Activated naive CD4-positive, alpha-beta T cell treated with anti-CD3 and anti-CD28 coated beads, Interleukin-2, amount 50 U/mL, for 24 hours (primary cell): ENCODE measurements at regions not wholly inside any gene's neighbourhood (a gene's known extent, or its start where the extent isn't known, plus 50 kb on each side); places are given as distances from the start of the nearest gene placed in this dataset.
"Not testable (repeated sequence)": the region's sequence is repeated elsewhere in the genome, so short reads cannot be mapped to it uniquely, and the experiment has no call there.

Experiments
- H3K27ac Mint-ChIP-seq: one replicate; pipeline ENCODE4 v1.8.0; 2021; ENCODE audit warnings: mild to moderate bottlenecking, mixed read lengths
- H3K27me3 Mint-ChIP-seq: one replicate; pipeline ENCODE4 v1.8.0; 2021; ENCODE audit warnings: mixed read lengths
- H3K36me3 Mint-ChIP-seq: one replicate; pipeline ENCODE4 v1.8.0; 2021; ENCODE audit warnings: mixed read lengths
- H3K4me1 Mint-ChIP-seq: one replicate; pipeline ENCODE4 v1.8.0; 2021; ENCODE audit warnings: mixed read lengths
- H3K4me3 Mint-ChIP-seq: one replicate; pipeline ENCODE4 v1.8.0; 2021; ENCODE audit warnings: mild to moderate bottlenecking, mixed read lengths
- H3K9me3 Mint-ChIP-seq: one replicate; pipeline ENCODE4 v1.8.0; 2021; ENCODE audit warnings: mixed read lengths

DNA sequence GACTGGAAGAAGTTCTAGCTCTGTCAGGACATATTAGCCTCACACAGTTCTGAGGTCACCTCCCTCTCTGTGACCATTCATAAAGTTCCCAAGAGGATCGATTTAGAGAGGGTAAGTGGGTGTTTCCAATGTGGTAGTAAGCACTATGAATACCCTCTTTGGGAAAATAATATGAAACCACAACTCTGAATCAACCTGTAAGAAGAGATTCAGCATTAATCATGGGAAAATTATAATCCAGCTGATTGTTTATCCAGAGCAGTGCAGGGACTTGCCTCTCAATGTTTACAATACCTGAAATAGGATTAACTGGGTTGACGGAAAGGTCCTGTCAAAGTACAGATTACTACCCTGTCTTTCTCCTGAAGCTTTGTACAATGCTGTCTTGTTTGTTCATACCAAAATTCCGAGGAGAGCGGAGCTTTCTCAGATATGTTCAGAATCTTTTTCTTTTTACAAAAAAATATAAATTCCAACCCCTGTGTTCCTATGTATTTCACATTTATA is 302.9 kb upstream of the DPPA4 start:
- Mint-ChIP-seq H3K36me3 (no peaks in the 10 kb centered on the region), H3K4me1 (no peaks in the 10 kb centered on the region), H3K9me3 (no peaks in the 10 kb centered on the region), H3K27ac (no peak overlapping the region), H3K27me3 (peaks cover 6% of the 10 kb centered on the region), H3K4me3 (no peak overlapping the region)

DNA sequence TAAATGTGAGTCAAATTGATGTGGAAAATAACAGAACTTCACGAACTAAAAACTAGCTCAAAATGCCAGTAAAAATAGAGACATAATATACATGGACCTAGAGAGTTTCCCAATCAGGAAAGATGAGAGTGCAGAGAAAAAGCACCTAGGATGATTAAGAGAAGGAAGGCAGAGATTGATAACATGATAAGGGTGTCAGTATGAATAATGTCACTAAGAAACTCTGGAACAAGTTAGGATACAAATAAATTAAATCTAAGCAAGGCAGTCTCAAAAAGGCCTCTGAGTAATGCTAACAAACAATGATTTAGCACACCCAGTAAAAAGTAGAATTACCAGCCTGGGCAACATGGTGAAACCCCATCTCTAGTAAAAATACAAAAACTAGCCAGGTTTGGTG is 304.7 kb upstream of the DPPA4 start:
- Mint-ChIP-seq H3K4me3 (no peak overlapping the region), H3K9me3 (no peaks in the 10 kb centered on the region), H3K27me3 (peaks cover 6% of the 10 kb centered on the region), H3K4me1 (no peaks in the 10 kb centered on the region), H3K36me3 (no peaks in the 10 kb centered on the region), H3K27ac (no peak overlapping the region)

DNA sequence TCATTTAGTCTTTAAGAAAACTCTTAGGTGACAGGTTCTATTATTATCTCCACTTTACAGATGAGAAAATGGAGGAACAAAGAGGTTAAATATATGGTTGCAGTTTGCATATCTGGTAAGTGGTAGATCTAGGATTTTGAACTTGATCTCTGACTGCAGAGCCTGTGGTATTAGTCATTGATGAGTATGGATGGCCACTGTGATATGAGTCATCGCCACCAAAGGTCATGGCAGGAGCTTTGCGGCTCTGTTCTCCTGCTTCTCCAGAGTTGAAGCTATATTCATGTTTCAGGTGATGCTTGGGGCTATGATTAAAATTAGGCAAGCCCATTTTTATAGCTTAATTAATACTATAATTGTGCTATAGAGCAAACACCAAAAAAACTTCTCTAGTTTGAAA is 306.2 kb upstream of the DPPA4 start:
- Mint-ChIP-seq H3K4me1 (no peaks in the 10 kb centered on the region), H3K4me3 (no peak overlapping the region), H3K36me3 (no peaks in the 10 kb centered on the region), H3K27ac (no peak overlapping the region), H3K27me3 (peaks cover 5% of the 10 kb centered on the region), H3K9me3 (no peaks in the 10 kb centered on the region)

DNA sequence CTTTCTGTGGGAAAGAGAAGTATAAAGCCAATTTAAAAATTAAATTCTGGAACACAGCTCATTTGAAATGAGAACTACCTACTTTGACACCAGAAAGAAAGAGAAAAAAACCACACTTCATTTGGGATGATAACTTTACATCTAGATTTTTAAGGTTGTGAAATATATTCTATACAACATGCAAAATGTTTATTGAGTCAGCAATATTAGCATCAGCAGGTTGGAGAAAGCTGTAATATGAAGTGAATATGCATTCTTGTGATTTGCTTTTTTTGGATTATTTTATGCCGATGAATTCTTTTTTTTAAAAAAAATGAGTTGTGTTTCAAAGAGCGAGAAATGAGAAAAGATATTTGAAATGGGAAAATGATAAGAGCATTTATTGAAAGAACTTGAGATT is 307.0 kb upstream of the DPPA4 start:
- Mint-ChIP-seq H3K9me3 (no peaks in the 10 kb centered on the region), H3K4me3 (no peak overlapping the region), H3K36me3 (no peaks in the 10 kb centered on the region), H3K27ac (no peak overlapping the region), H3K4me1 (no peaks in the 10 kb centered on the region), H3K27me3 (peaks cover 3% of the 10 kb centered on the region)

DNA sequence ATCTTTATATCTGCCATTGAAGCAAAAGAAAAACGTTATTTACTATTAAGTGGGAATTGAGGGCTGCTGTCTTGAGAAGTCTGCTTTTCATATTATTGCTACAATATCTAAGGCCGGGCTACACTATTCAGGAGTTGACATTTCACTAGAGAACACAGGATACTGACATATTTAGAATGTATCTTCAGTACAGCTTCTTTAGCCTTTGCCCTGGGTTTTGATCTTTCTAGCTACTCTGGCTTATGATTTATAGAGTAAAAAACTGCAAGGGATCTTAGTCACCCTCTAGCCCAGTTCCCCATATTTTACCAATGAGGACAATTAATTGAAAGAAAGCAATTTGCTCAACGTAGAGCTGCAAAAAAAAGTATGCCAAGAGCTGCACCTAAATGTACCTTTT is 307.4 kb upstream of the DPPA4 start:
- Mint-ChIP-seq H3K9me3 (no peaks in the 10 kb centered on the region), H3K4me1 (no peaks in the 10 kb centered on the region), H3K27ac (no peak overlapping the region)

DNA sequence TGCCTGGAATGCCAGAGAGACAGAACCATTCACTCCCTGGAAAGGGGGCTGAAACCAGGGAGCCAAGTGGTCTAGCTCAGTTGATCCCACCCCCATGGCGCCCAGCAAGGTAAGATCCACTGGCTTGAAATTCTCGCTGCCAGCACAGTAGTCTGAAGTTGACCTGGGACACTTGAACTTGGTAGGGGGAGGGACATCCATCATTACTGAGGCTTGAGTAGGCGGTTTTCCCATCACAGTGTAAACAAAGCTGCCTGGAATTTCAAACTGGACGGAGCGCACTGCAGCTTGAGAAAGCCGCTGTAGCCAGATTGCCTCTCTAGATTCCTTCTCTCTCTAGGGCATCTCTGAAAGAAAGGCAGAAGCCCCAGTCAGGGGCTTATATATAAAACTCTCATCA is 310.7 kb upstream of the DPPA4 start:
- Mint-ChIP-seq H3K36me3 (no peaks in the 10 kb centered on the region), H3K27ac (no peak overlapping the region), H3K27me3 (no peaks in the 10 kb centered on the region), H3K4me1 (no peaks in the 10 kb centered on the region), H3K9me3 (peaks cover 12% of the 10 kb centered on the region), H3K4me3 (no peak overlapping the region)

More for the DNA sequence above, 307.4 kb upstream of the DPPA4 start:
- H3K36me3 Mint-ChIP-seq: no peaks in the 10 kb centered on the region
- peaks cover 3% of the 10 kb centered on the region for H3K27me3 Mint-ChIP-seq
- no peak overlapping the region for H3K4me3 Mint-ChIP-seq

DNA sequence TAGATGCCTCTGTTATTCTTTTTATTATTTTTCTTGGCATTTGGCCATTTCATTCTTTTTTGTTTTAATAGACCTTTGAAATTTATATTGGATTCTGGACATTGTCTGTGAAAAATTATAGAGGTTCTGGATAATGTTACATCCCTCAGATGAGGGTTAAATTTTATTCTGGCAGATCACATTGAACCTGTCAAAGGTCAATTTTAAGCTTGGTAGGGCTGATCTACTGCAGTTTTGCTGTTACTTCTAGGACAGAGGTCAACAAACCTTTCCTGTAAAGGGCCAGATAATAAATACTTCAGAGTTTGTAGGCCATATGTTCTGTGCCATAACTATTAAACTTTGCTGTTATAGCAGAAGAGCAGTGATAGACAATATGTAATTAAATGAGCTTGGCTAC is 318.9 kb upstream of the DPPA4 start:
- Mint-ChIP-seq H3K4me3 (no peak overlapping the region), H3K27ac (no peak overlapping the region), H3K36me3 (no peaks in the 10 kb centered on the region), H3K4me1 (no peaks in the 10 kb centered on the region), H3K27me3 (peaks cover 2% of the 10 kb centered on the region), H3K9me3 (peaks cover 7% of the 10 kb centered on the region)

DNA sequence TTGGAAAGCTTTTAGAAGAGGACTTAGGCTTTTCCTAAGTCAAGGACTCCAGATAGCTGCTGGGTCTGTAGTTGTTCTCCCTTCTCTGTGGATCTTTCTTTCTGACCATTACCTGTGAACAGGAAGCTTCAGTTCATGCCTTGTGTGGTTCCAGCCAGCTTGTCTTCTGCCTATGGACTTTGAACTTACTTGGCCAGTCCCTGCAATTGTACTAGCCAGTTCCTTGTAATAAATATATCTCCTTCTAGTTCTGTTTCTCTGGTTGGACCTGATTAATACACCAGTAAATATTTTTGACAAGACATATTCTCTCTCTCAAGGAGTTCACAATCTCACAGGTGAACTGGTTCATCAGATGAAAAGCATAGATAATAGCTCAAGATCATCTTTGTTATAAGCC is 341.3 kb upstream of the DPPA4 start:
- peaks cover 5% of the 10 kb centered on the region for H3K9me3 Mint-ChIP-seq
- peaks cover 3% of the 10 kb centered on the region for H3K36me3 Mint-ChIP-seq
- no peak overlapping the region for H3K27ac Mint-ChIP-seq
- no peaks in the 10 kb centered on the region for H3K4me1 Mint-ChIP-seq
- H3K4me3 Mint-ChIP-seq: no peak overlapping the region
- H3K27me3 Mint-ChIP-seq: no peaks in the 10 kb centered on the region

DNA sequence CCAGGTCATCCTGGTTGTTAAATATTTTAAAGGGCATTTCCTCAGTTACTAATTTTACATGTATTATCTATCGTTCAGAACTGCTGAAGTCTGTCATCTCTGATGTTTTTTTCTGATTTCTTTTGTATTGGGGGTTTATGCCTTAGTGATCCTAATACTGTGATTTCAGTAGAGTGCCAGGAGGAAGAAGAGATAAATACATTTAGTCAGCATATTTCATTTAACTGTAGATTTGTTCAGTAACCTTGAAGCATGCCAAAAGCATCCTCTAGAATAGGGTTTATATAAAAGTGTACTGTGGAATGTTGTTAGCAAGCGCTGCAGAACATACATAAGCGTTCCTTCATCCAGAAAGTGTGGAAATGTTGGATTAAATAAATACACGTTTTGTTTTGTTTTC is 342.3 kb upstream of the DPPA4 start:
- peaks cover 3% of the 10 kb centered on the region for H3K36me3 Mint-ChIP-seq
- H3K4me3 Mint-ChIP-seq: no peak overlapping the region
- H3K27me3 Mint-ChIP-seq: no peaks in the 10 kb centered on the region
- H3K4me1 Mint-ChIP-seq: no peaks in the 10 kb centered on the region
- peaks cover 5% of the 10 kb centered on the region for H3K9me3 Mint-ChIP-seq
- no peak overlapping the region for H3K27ac Mint-ChIP-seq

DNA sequence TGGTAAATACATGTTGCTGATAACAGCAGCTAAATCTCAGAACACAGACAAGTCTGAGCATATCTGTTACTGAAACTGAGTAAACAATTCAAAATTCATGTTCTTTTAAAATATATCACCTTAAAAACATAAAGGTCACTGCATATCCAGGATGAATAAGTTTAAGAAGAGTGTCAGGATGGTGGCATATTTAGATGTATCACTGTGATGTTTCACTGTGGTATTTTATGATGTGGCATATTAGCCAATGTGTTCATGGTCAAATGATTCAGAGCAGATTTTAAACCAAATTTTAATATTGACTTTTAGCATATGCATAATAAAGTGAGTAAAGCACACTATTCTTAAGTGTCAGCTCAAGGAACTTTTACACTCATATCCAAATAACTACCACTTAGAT is 346.4 kb upstream of the DPPA4 start:
- H3K27ac Mint-ChIP-seq: no peak overlapping the region

DNA sequence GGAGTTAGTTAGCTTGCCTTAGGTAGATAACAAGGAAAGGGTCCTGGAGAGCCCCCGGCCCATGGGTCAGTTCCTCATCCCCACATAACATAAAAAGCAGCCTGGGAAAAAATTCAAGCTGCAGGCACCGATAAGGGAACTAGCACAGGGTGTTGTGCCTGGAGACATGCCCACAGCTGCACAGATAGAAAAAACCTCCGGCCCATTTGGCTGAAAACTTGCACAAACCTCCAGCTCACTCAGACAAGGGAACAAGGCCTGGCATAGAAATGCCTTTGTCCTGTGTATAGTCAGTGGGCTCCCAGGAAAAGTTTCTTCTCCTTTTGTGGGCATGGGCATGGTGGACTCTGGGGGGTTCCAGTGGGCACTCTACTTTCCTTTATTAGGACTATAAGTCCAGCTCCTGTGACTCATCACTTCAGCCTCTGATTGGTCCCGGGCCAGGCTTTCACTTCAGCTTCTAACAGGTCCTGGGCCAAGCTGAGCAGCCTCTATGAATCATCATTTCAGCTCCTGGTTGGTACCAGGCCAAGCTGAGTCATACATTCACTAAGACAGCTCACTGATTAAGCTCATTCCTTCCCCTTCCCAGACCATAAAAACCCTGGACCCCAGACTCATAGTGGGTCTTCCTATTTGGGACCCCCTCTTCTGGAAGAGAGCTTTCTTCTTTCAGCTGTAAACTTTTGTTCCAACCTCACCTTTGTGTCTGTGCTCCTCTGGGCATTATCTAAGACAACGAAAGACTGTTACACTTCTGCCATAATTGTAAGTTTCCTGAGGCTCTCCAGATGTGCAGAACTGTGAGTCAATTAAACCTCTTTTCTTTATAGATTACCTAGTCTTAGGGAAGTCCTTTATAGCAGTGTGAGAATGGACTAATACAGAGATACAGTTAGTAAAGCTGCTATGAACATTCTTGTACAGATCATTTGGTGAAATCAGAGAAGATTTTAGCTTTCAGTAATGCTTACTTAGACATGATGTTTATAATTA is 348.0 kb upstream of the DPPA4 start:
- H3K27me3 Mint-ChIP-seq: no peaks in the 10 kb centered on the region
- peaks cover 2% of the 10 kb centered on the region for H3K9me3 Mint-ChIP-seq
- no peaks in the 10 kb centered on the region for H3K36me3 Mint-ChIP-seq
- H3K27ac Mint-ChIP-seq: no peak overlapping the region
- H3K4me1 Mint-ChIP-seq: no peaks in the 10 kb centered on the region
- H3K4me3 Mint-ChIP-seq: no peak overlapping the region

More for the DNA sequence above, 346.4 kb upstream of the DPPA4 start:
- Mint-ChIP-seq H3K36me3 (peaks cover 2% of the 10 kb centered on the region), H3K4me3 (no peak overlapping the region), H3K27me3 (no peaks in the 10 kb centered on the region), H3K4me1 (no peaks in the 10 kb centered on the region), H3K9me3 (peaks cover 5% of the 10 kb centered on the region)

DNA sequence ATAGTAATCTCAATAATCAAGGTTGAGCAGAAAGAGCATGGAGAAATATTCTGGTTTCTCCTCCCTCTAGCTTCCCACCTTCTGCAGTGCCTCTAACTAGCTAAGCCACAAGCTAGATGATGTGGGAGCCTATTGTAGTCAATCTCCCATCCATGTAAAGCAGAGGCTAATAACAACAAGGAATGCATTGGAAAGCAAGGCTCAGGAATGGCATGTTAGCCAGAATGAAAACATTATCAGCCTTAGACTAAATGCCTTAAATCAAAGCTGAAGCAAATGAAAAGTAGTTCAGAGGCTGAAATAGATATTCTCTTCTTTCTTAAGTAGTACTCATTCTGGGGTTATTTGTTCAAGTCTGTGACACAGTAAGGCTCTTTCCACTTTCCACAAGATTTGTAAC is 350.3 kb upstream of the DPPA4 start:
- Mint-ChIP-seq H3K27me3 (no peaks in the 10 kb centered on the region), H3K4me1 (no peaks in the 10 kb centered on the region), H3K9me3 (peaks cover 15% of the 10 kb centered on the region), H3K27ac (no peak overlapping the region), H3K4me3 (no peak overlapping the region), H3K36me3 (peaks cover 5% of the 10 kb centered on the region)

DNA sequence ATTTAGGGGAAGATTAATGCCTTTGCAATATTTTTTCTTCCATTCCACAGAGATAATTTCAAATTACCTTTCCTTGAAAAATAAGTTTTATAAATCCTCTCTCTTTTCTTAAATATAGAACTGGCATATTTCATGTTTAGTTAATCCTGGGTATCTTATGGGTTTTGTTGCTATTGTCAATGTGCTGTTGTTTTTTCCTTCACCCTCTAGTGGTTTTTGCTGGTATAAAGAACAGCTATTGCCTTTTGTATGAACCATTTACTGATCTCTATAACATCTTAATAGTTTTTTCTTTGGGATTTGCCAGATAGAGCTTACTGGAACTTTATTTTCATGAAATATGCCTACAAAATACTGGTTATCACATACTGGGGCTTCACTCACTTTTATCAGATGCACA is 359.6 kb upstream of the DPPA4 start:
- H3K27ac Mint-ChIP-seq: no peak overlapping the region
- peaks cover 1% of the 10 kb centered on the region for H3K27me3 Mint-ChIP-seq
- peaks cover 26% of the 10 kb centered on the region for H3K9me3 Mint-ChIP-seq
- H3K4me3 Mint-ChIP-seq: no peak overlapping the region
- peaks cover 8% of the 10 kb centered on the region for H3K4me1 Mint-ChIP-seq
- H3K36me3 Mint-ChIP-seq: peaks cover 8% of the 10 kb centered on the region

DNA sequence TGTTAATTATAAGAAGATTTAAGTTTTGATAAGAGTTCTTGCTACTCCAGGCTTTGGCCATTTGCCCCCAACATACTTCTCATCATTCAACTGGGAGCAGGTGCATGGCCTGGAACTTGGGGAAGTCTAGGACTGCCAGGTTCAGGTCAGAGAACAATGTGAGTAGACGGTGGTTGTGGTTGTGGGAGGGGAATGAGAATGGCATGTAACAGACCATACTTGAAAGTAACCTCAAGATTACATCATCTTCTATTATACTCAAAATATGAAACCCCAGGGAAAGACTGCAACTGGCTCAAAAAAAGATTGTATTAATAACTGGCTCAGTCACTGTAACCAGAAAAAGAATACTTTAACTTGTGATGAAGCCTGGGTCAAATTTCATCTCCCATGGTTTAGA is 364.9 kb upstream of the DPPA4 start:
- Mint-ChIP-seq H3K4me1 (peaks cover 18% of the 10 kb centered on the region), H3K27me3 (no peaks in the 10 kb centered on the region), H3K27ac (no peak overlapping the region), H3K4me3 (no peak overlapping the region), H3K36me3 (no peaks in the 10 kb centered on the region), H3K9me3 (no peaks in the 10 kb centered on the region)

DNA sequence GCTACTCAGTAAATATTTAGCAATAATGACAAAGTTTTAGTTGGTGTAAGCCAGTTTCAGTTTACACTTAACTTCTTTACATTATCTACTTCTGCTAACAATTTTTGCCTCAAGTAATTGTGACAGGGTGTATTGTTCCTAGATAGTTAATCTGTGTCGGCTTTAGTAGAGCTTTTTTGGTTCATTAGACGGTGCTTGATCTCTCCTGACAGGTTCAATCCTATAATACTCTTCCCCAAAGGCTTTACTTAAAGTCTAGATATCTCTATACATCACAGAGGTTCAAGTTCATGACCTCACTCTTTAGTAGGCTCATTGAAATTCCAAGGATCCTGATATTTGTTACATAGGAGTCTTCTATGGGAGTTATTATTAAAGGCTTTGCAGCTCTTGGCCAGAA is 365.6 kb upstream of the DPPA4 start:
- no peak overlapping the region for H3K27ac Mint-ChIP-seq
- peaks cover 18% of the 10 kb centered on the region for H3K4me1 Mint-ChIP-seq
- H3K36me3 Mint-ChIP-seq: no peaks in the 10 kb centered on the region
- no peak overlapping the region for H3K4me3 Mint-ChIP-seq
- no peaks in the 10 kb centered on the region for H3K27me3 Mint-ChIP-seq
- no peaks in the 10 kb centered on the region for H3K9me3 Mint-ChIP-seq

DNA sequence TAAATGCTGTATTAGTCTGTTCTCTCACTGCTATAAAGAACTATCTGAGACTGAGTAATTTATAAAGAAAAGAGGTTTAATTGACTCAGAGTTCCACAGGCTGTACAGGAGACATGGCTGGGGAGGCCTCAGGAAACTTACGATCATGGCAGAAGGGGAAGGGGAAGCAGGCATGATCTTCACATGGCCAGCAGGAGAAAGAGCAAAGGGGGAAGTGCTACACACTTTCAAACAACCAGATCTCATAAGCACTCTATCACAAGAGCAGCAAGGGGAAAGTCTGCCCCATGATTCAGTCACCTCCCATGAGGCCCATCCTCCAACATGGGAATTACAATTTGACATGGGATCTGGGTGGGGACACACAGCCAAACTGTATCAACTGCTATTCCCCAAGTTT is 367.8 kb upstream of the DPPA4 start:
- H3K4me1 Mint-ChIP-seq: peaks cover 18% of the 10 kb centered on the region
- H3K36me3 Mint-ChIP-seq, H3K4me3 Mint-ChIP-seq, H3K9me3 Mint-ChIP-seq, H3K27me3 Mint-ChIP-seq: not testable (repeated sequence)
- H3K27ac Mint-ChIP-seq: peak overlapping the region; percentile 36
